K562 (cell line): ENCODE measurements at regions not wholly inside any gene's neighbourhood (a gene's known extent, or its start where the extent isn't known, plus 50 kb on each side); places are given as distances from the start of the nearest gene placed in this dataset.

Experiments
- ATAC-seq: fragments of 200-7000 bp; cut with Tn5 transposase; 3 replicates; pipeline ENCODE4 v1.9.1; 2020; ENCODE audit warnings: moderate library complexity
- BruUV-seq: library from RNA; stranded (reverse); fragments of 400-500 nt; replicated peaks from 2 replicates; lab custom pipeline; 2021; lab: Mats Ljungman, UMichigan
- CTCF ChIA-PET: fragments of 300-600 bp; formaldehyde crosslinking; extraction: SDS; loops from one replicate; lab custom pipeline; 2021; ENCODE audit warnings: low intra/inter-chr PET ratio; lab: Yijun Ruan, JAX
- POLR2A ChIA-PET: fragments of 300-600, 350-650 bp; sonication (Branson Sonifier 250); formaldehyde crosslinking; extraction: SDS; loops from one replicate; lab custom pipeline; 2021; ENCODE audit warnings: antibody characterized with exemption, inconsistent platforms; lab: Yijun Ruan, JAX
- DNase-seq, 4 experiments: peaks; one replicate each; pipeline versions ENCODE4 v3.0.0 to v3.0.0-alpha.2; 2011 to 2018; ENCODE audit warnings: low spot score in 3 of 4, mixed read lengths in 3 of 4; ENCODE audit errors: extremely low read depth in 1 of 4
- FAIRE-seq: peaks from 2 replicates; lab custom pipeline; 2011; peaks lifted over from hg19 to GRCh38; lab: Jason Lieb, UNC
- H2AFZ ChIP-seq: 2 replicates; pipeline ENCODE4 v1.6.0; 2011; ENCODE audit warnings: low read depth, low read length, control low read depth, inconsistent platforms
- H3K27ac ChIP-seq: fragments of 200-600 bp; 3 replicates; pipeline ENCODE4 v1.8.0; 2011; ENCODE audit warnings: low read depth, mild to moderate bottlenecking, control low read depth, inconsistent platforms, low read length, moderate library complexity, mixed read lengths; ENCODE audit errors: extremely low read depth
- H3K27me3 ChIP-seq, 2 experiments: fragments of 300-600 bp in 1 of 2; 2 replicates in 1 of 2; 3 replicates in 1 of 2; pipeline versions ENCODE4 v1.6.0 to v1.8.0; 2011; ENCODE audit warnings: inconsistent platforms in 2 of 2, low read length in 2 of 2, mild to moderate bottlenecking in 1 of 2, mixed read lengths in 1 of 2, moderate library complexity in 1 of 2; ENCODE audit not compliant: control insufficient read depth in 2 of 2, insufficient read depth in 2 of 2
- H3K36me3 ChIP-seq: fragments of 300-600 bp; 3 replicates; pipeline ENCODE4 v1.8.0; 2011; ENCODE audit warnings: mild to moderate bottlenecking, low read length, inconsistent platforms; ENCODE audit not compliant: control insufficient read depth, insufficient read depth
- H3K4me1 ChIP-seq, 2 experiments: fragments of 200-600 bp in 1 of 2; replicated peaks in 1 of 2; 2 replicates in 1 of 2; 3 replicates in 1 of 2; pipeline versions ENCODE4 v1.5.1 to v1.8.0; 2011; ENCODE audit warnings: inconsistent platforms in 2 of 2, low read length in 2 of 2, mild to moderate bottlenecking in 1 of 2, mixed read lengths in 1 of 2, moderate library complexity in 1 of 2; ENCODE audit not compliant: control insufficient read depth in 2 of 2, insufficient read depth in 2 of 2
- H3K4me2 ChIP-seq: 2 replicates; pipeline ENCODE4 v1.6.1; 2011; ENCODE audit warnings: low read length, control low read depth, inconsistent platforms, mixed read lengths; ENCODE audit not compliant: insufficient read depth
- H3K4me3 ChIP-seq: fragments of 200-600 bp; sonication (generic), shearing (Covaris generic); 2 replicates; pipeline ENCODE4 v1.5.1; 2016; ENCODE audit warnings: control low read depth, inconsistent platforms
- H3K79me2 ChIP-seq: fragments of 200-600 bp; 3 replicates; pipeline ENCODE4 v1.8.0; 2011; ENCODE audit warnings: low read length, inconsistent platforms; ENCODE audit not compliant: control insufficient read depth, insufficient read depth
- H3K9ac ChIP-seq, 2 experiments: 2 replicates each; pipeline versions ENCODE4 v1.6.0 to v1.6.1; 2011; ENCODE audit warnings: low read depth in 2 of 2, low read length in 2 of 2, control low read depth in 1 of 2, inconsistent platforms in 1 of 2, mild to moderate bottlenecking in 1 of 2, mixed read lengths in 1 of 2; ENCODE audit not compliant: insufficient read depth in 1 of 2
- H3K9me1 ChIP-seq: one replicate; pipeline ENCODE4 v1.6.0; 2011; ENCODE audit warnings: inconsistent platforms, mild to moderate bottlenecking, low read length, moderate library complexity; ENCODE audit not compliant: control insufficient read depth, insufficient read depth
- H3K9me3 ChIP-seq: replicated peaks from 2 replicates; pipeline ENCODE4 v1.5.1; 2011; ENCODE audit warnings: low read depth, low read length, inconsistent platforms; ENCODE audit not compliant: control insufficient read depth, insufficient read depth
- H4K20me1 ChIP-seq: replicated peaks from 2 replicates; pipeline ENCODE4 v1.6.1; 2011; ENCODE audit warnings: low read length, inconsistent platforms, mixed read lengths; ENCODE audit not compliant: control insufficient read depth, insufficient read depth
- ADNP ChIP-seq: fragments of 200-800 bp; sonication (Bioruptor generic); IDR thresholded peaks from 2 replicates; pipeline ENCODE4 v1.6.1; 2016; ENCODE audit warnings: missing genetic modification characterization, missing compliant biosample characterization
- BRD9 ChIP-seq: fragments of 450-650 bp; IDR thresholded peaks from 2 replicates; pipeline ENCODE4 v1.6.1; 2018; ENCODE audit warnings: low read depth; ENCODE audit not compliant: partially characterized antibody
- ESRRB ChIP-seq: fragments of 250-450 bp; sonication (Bioruptor Pico); IDR thresholded peaks from 2 replicates; pipeline ENCODE4 v1.5.0; 2020; ENCODE audit warnings: mild to moderate bottlenecking, moderate library complexity, borderline replicate concordance
- GTF2E2 ChIP-seq: fragments of 200-800 bp; sonication (Bioruptor generic); IDR thresholded peaks from 2 replicates; pipeline ENCODE4 v1.6.1; 2016; ENCODE audit warnings: missing genetic modification characterization, missing compliant biosample characterization
- HDGF ChIP-seq: fragments of 450-650 bp; IDR thresholded peaks from 2 replicates; pipeline ENCODE4 v1.6.1; 2016
- IFI16 ChIP-seq: fragments of 250-450 bp; sonication (Bioruptor Pico); IDR thresholded peaks from 2 replicates; pipeline ENCODE4 v2.1.2; 2022; ENCODE audit warnings: mild to moderate bottlenecking, inconsistent platforms
- KDM4B ChIP-seq, 2 experiments: fragments of 450-650 bp in 1 of 2; sonication (generic) in 1 of 2; IDR thresholded peaks; 2 replicates each; pipeline ENCODE4 v1.6.1; 2016 to 2017; ENCODE audit warnings: borderline replicate concordance in 2 of 2, antibody characterized with exemption in 1 of 2, low read depth in 1 of 2, mild to moderate bottlenecking in 1 of 2
- U2AF1 ChIP-seq: fragments of 200-400 bp; formaldehyde crosslinking; optimal IDR thresholded peaks from 2 replicates; pipeline ENCODE3; 2017; ENCODE audit warnings: mild to moderate bottlenecking, low read depth, low read length, moderate library complexity
- WGBS: fragments of 100-300 bp; shearing (Covaris generic); methylation state at CpG from one replicate; pipeline ENCODE4 v1.1.6; 2016; ENCODE audit warnings: low coverage, mixed read lengths; ENCODE audit not compliant: insufficient coverage; ENCODE audit errors: missing lambda C conversion rate; 5-methylcytosine and 5-hydroxymethylcytosine counted together
- in situ Hi-C: fragments of 300-500 bp; cut with MboI; formaldehyde crosslinking; loops from 4 replicates; pipeline ENCODE4 v1.15.0; 2018; ENCODE audit warnings: inconsistent platforms, mixed read lengths
- intact Hi-C: fragments of 100-400 bp; cut with micrococcal nuclease; formaldehyde crosslinking; loops from 2 replicates; pipeline ENCODE4 v1.14.2; 2022
- TF ChIP-seq, protein P1 (sequence below): fragments of 450-650 bp; formaldehyde crosslinking; IDR thresholded peaks from 2 replicates; pipeline ENCODE4 v1.4.0; 2020; ENCODE audit warnings: mild to moderate bottlenecking, moderate library complexity
- TF ChIP-seq, protein P2 (sequence below): fragments of 250-450 bp; sonication (Bioruptor Pico); IDR thresholded peaks from 2 replicates; pipeline ENCODE4 v1.5.1; 2021; ENCODE audit warnings: mild to moderate bottlenecking

DNA sequence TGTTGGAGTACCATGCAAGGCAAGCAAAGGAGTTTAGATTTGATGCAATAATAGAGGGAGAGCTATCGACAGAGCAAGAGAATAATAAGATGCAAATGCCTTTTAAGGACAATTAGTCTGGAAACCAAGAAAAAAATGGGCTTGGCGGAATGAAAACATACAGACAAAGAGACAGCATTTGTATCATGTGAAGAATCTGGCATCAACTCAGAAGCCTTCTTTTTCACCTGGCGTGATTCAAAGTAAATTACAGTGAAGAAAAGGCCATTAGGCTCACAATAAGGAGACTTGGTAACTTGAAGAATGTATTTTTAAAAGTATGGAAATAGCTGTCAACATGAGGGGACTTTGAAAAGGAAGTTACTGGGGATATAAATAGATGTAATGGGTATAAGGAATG, 521.2 kb upstream of the GOLIM4 start:
- no peaks in the 10 kb centered on the region for H3K9me3 ChIP-seq
- no peak for TF ChIP-seq GTF2E2 (tag)
- no peak for TF ChIP-seq IFI16 (CRISPR knock-in tag)
- no peak for TF ChIP-seq U2AF1
- TF ChIP-seq, protein P1, sequence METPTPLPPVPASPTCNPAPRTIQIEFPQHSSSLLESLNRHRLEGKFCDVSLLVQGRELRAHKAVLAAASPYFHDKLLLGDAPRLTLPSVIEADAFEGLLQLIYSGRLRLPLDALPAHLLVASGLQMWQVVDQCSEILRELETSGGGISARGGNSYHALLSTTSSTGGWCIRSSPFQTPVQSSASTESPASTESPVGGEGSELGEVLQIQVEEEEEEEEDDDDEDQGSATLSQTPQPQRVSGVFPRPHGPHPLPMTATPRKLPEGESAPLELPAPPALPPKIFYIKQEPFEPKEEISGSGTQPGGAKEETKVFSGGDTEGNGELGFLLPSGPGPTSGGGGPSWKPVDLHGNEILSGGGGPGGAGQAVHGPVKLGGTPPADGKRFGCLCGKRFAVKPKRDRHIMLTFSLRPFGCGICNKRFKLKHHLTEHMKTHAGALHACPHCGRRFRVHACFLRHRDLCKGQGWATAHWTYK = no peak
- TF ChIP-seq ADNP (tag) = no peak
- TF ChIP-seq, protein P2, sequence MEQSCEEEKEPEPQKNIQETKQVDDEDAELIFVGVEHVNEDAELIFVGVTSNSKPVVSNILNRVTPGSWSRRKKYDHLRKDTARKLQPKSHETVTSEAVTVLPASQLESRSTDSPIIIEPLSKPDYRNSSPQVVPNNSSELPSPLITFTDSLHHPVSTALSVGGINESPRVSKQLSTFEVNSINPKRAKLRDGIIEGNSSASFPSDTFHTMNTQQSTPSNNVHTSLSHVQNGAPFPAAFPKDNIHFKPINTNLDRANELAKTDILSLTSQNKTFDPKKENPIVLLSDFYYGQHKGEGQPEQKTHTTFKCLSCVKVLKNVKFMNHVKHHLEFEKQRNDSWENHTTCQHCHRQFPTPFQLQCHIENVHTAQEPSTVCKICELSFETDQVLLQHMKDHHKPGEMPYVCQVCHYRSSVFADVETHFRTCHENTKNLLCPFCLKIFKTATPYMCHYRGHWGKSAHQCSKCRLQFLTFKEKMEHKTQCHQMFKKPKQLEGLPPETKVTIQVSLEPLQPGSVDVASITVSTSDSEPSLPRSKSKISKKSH (CRISPR knock-in tag) = no peak
- no peak for TF ChIP-seq ESRRB (CRISPR knock-in tag)
- no peak for TF ChIP-seq KDM4B (IDR thresholded peaks at IDR 0.05; ENCODE audit: borderline replicate concordance in 2 of 2, low read depth in 1 of 2)
- TF ChIP-seq HDGF = no peak
- no peak for TF ChIP-seq BRD9
- no peaks in the 10 kb centered on the region for H3K9me1 ChIP-seq
- ChIA-PET POLR2A (no interaction called here), CTCF (no interaction called here)
- H3K4me3 ChIP-seq = no peak overlapping the region
- no peaks in the 10 kb centered on the region for H3K79me2 ChIP-seq
- ATAC-seq = no peak
- H2AFZ ChIP-seq = no peak overlapping the region
- no peaks in the 10 kb centered on the region for H4K20me1 ChIP-seq
- no peaks in the 10 kb centered on the region for H3K36me3 ChIP-seq
- BruUV-seq = no TSS peak
- H3K27ac ChIP-seq = no peak overlapping the region
- no peaks in the 10 kb centered on the region for H3K4me1 ChIP-seq
- no peak overlapping the region for H3K9ac ChIP-seq
- DNase-seq = no peak
- no peak overlapping the region for H3K4me2 ChIP-seq
- 2% methylated on average over 3 of the region's 3 CpGs for WGBS
- intact Hi-C loops (no loop called here), in situ Hi-C loops (no loop called here)
- FAIRE-seq = no peak
- no peaks in the 10 kb centered on the region for H3K27me3 ChIP-seq
